Renal pelvis (tissue), 1 donor: ENCODE measurements at regions not wholly inside any gene's neighbourhood (a gene's known extent, or its start where the extent isn't known, plus 50 kb on each side); places are given as distances from the start of the nearest gene placed in this dataset.

Experiments used
- DNase-seq: peaks from one replicate; pipeline ENCODE4 v3.0.0-alpha.2; 2013

DNA sequence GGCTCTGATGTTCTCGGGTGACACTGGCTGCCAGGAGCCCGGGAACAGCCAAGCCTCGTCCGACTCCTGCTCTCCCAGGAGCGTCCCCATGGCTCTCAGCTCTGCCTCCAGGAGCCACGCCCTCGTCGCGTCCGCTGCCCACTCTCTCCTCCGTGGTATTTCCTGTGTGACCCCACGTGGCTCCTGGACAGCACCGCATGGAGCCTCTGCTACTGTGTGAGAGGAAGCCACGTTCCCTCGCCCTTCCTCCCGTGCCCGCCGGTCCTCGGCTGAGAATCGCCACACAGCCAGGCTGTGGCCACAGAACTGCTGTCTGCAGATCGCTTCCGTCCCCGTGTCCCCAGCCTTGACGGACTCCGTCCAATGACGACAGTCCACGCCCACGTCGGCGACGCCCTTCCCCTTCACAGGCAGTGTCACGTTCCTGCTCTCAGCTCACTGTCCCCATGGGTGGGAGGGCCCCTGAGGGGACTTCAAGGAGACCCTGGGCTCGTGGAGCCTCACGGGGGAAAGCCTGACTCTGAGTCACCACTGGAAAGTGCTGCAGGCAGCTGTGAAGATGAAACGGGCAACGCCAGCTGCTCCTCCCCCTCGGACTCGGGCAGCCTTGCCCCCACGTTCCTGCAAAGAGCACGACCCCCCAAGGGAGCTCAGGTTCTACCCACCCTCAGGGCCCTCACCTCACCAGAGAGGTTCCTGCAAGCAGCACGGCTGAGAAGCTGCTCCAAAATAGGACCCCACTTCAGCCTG is 458.5 kb downstream of the BRD1 start:
- DNase-seq, result no peak

DNA sequence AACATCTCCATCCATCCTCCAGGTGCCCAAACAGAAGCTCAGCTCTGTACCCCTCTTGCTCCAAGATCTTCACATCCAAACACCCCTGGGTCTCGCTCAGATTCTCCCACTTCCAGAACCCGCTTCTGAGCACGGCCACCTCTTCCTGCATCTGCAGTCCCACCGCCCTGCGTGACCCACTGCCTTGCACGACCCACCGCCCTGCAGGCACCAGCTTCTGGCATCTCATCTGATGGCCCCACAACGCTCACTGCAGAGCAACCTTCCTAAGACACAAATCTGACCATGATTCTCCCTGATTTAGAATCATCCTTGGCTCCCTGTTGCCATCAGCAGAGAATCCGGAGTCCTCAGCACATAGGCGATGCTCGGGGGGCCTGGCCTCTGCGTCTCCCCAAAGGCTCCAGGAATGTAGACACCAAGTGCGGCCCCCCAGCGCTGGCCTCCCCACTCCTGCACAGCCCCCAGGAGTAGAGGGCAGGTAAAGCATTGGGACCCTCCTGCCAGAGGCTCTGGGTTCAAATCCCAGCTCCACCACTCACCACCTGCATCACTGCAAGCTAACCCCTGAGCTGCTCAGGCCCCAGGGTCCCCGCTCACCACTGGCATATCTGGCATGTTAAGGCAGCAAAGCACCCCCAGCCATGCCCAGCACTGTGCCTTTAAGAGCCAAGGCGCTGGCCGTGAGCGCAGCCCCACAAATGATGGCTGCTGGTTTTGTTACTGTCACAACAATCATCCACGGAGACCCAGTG is 459.3 kb downstream of the BRD1 start:
- no peak for DNase-seq

DNA sequence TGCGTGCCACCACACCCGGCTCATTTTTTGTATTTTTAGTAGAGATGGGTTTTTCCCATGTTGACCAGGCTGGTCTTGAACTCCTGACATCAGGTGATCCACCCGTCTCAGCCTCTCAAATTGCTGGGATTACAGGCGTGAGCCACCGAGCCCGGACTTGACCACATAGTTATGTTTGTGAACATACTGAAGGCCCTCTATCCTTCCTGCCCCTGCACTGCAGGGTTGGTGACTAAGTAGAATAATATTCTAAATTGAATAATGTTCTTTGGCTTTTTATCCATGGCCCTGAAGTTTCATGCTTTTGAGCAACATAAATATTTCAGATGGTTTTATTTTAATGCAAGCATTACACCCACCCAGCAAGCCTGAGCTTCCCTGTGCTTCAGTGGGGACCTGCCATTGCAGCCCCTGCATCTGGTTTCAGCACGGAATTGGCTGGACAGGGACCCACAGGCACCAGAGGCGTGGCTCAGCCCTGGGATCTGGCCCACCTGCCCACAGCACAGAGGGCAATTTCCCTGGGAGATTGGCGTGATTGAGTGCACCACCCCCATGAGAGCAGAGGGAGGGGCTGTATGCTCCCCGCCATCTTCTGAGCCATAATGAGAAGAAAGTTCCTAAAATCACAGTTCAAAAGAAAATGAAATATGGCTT is 460.5 kb downstream of the BRD1 start:
- no peak for DNase-seq

DNA sequence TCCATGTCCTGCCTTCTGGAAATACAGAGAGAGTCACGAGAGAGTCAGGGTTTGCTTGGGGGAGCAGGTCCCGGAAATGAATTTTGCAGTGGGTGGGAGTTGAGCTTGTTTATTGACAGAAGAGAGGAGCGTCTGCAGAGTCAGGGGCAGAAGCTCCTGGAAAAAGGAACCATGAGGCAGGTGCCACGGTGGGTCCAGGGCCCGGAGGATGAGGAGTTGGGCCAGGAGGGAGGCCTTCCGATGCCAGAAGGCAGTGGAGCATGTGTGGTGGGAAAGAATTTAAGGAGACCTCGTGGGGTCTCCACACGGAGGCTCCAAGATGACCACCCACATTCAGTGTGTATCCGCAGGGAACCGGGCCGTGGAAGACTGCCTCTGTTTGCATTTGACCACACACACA is 461.2 kb downstream of the BRD1 start:
- DNase-seq, result no peak

DNA sequence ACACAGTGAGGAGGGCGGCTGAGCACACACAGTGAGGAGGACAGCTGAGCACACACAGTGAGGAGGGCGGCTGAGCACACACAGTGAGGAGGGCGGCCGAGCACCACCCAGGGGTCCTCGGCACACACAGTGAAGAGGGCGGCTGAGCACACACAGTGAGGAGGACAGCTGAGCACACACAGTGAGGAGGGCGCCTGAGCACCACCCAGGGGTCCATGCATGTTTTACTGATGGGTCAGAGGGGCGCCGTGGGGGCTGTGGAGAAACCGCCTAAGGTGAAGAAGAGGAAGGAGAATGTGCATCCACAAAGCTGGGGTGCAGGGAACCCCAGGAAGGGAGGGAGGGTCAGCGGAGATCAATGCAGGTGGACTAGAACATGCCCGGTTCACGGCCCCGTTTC is 461.8 kb downstream of the BRD1 start:
- no peak for DNase-seq

DNA sequence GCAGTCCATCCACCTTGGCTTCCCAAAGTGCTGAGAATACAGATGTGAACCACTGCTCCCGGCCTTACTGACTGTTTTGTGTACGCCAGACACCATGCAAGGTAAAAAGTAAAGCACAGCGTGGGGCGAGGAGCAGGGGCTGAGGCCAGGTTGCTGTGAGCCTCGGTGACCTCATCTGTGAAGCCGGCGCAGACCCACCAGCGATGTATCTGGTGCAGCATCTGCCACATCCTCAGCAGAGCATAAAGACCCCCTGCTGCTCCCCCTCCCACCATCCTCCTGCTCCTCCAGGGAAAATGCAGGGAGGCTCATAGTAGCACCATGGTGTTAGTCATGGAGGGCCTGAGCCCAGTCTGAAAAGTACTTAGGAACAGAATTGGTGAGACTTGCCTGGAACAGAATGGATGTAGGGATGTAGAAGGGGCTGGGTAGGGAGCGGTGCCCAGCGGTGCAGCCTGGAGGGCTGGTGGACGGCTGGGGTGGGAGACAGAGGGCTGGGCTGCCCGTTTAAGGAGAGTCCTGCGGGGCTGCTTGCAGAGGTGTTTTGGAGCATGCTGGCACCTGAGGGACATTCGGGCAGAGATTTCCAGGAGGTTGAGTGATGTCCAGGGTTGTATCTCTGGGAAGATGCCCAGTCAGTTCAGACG is 462.4 kb downstream of the BRD1 start:
- DNase-seq, result no peak

DNA sequence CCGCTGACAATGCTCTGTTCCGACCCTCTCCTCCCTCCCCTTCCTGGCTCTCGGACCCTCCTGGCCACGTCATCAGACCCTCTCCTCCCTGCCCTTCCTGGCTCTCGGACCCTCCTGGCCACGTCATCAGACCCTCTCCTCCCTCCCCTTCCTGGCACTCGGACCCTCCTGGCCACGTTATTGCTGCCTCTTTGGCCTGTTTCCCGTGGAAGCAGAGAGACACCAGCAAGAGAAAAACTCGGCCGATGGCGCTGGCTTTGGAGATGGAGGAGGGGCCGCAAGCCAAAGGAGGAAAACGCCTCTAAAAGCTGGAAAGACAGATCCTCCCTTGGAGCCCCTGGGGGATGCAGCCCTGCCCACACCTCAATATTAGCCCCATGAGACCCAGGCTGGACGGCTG is 463.3 kb downstream of the BRD1 start:
- no peak for DNase-seq

DNA sequence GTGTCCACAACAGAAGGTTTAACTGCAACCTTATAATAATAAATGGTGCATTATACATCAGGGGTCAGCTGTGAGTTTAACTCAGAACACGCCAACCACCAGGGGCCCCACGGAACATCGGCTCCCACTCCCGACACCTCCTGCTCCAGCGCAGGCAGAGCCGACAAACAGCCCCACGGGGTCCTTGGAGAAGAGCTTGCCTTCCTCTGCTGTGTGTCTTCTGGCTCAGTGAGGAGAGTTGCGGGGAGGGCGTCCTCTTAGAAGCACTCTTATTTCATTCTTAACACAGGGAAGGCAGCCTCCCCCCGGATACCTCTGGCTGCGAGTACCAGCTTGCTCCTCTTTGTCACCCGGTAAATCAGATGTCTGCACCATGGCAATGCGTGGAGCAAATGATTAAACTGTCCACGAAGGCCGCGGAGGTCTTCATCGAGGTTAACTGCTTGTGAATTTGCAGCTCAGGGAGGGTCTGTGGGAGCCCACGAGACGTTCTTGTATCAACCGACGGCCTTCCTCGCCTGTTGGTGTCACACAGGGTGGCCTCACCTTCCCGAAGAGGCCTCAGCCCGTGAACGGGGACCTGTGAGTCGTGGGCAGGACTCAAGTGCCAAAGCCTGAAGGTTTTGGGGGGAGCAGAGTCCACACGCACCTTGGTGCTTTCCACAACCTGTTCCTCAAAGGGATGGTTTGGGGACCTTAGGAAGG is 464.0 kb downstream of the BRD1 start:
- DNase-seq, result no peak

DNA sequence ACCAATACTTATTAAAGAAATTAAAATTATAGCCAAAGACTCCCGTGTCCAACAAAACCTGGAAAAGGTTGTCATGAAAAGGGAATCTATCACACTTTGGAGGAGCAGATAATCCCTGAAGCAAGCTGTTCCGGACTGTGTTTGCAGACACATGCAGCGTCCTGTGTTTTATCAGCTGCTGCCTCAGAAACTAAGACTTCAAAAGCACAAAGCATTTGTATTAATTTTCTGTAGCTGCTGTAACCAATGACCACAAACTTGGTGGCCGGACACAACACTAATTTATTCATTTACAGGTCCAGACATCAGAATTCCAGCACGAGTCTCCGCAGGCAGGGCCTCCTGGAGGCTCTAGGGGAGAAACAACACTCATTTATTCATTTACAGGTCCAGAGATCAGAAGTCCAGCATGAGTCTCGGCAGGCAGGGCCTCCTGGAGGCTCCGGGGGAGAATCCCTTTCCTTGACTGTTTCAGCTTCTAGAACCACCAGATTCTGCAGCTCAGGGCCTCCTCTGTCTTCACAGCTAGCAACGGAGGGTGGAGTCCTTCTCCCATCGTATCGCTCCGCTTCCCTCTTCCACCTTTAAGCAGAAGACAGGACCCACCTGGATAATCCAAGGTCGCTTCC is 465.3 kb downstream of the BRD1 start:
- DNase-seq, result no peak

DNA sequence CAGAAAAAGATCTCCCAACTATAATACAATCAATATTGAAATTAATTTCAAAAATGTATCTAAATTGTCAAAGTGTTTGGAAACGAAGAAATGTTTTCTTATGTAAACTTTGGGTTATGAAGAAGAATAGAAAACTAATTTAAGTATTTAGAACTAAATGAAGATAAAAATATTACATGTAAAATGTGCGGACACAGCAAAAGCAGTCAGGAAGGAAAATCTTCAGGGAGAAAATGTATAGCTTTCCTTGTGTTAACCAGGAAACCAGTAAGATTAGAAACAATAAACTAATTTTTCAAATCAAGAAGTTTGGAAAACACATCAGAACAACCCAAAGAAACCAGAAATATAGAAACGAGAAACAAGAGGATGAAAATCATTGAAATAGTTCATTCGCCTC is 466.5 kb downstream of the BRD1 start:
- DNase-seq, result no peak

DNA sequence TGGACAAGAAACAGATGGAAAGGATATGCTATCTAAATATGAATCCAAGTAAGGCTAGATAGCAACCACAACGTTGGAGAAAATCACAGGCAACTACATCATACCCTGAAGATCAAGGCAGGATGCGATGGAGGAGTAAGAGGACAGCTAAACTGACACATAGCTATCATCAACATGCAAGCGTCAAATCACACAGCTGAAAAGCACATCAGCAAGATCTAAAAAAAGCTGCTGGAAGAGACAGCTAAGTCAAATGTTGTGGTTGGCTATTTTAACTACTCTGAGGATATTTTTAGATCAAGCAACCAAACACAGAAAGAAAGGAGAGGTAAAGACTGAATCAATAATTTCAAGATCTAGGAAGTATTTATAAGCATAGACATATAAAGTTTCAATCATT is 466.9 kb downstream of the BRD1 start:
- DNase-seq, result no peak

DNA sequence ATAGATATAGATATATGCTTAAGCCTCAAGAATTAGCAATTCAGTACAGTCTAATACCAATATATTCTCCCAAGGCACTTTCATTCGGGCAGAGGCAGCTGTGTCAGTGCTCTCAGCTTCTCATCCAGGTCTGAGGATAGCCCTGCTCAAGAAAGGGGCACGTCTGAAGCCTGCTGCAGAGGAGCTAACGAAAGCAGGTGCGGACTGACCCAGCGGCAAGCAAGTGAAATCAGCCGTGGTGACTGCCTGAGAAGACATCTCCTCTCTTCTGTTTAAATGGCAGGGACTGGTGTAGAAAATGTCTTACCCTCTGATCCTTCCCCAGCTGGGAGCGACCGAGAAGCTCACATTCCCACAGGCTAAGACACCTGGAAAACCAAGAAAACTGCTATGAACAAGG is 468.6 kb downstream of the BRD1 start:
- no peak for DNase-seq

DNA sequence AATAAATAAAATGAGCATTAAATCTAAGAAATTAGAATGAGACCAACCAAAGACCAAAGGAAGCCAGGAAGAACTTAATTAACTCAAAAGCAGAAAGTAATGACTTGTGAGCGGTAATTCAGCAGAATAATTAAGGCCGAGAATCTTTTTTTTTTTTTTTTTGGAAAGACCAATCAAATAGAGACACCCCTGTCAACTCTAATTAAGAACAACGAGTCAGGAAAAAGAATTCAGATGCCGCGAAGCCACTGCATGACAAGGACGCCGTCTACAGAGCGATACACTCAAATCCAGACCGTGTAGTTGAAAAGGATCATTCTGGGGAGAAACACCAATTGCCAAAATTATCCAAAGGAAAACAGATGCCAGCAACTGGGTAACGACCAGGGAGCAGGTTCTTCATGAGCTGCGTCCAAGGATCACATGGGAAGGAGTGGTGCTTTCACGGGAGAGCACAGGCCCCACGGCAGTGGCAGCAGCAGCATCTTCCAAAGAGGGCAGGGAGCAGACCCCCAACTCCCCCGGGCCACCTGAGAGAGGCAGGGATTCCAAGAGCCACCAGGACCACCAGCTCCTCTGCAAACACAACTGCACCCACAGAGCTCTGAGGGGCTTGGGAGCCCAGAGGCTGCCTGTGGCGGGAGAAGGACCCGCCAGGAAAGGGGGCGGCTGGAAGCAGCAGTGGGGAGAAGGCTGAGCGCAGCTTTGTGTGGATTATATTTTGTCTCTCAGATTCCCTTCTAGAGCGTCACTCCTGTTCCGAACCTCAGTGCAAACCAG is 469.8 kb downstream of the BRD1 start:
- no peak for DNase-seq

DNA sequence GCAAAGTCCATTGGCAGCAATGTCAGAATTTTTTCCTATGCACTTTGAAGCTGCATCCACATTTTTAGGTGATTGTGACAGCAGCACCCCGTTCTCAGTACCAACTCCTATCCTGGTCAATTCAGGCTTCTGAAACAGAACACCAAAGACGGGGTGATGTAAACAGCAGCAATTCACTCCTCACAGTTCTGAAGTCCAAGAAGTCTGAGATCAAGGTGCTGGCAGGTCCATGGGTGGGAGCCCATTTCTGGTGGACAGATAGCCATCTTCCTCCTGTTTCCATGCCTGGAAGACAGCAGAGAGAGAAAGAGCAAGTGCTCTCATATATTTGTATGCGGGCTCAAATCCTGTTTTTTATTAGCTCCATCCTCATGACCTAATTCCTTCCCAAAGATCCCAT is 471.2 kb downstream of the BRD1 start:
- no peak for DNase-seq

DNA sequence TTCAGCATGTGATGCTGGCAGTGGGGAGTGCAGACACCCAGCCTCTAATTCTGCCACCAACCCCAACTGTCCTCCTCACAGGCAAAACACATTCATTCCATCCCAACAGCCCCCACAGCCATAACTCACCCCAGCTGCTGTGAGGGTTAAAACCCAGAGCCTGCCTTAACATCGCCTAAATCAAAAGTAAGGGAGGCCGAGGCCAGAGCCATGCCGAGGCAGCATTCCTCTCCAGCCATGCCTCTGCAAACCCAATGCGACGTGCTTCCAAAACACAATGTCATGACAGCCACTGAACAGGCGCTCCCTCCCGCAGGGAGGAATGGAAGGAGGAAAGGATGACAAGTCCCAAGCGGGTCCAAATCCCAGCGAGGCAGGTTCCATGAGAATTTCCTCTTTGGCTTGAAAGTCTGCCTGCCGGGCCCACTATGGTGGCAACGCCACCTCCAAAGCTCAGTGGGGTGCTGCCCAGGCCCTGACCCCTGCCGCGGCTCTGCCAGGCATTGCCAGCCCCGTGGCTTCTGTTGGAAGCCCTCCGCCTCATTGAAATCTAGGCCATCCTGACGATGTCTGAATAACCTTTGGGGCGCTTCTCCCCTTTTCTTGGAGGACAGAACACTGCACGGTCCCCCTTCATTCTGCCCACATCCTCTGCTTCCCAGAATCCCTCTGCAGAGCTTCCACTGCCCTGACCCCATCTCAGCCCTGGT is 472.3 kb downstream of the BRD1 start:
- no peak for DNase-seq

DNA sequence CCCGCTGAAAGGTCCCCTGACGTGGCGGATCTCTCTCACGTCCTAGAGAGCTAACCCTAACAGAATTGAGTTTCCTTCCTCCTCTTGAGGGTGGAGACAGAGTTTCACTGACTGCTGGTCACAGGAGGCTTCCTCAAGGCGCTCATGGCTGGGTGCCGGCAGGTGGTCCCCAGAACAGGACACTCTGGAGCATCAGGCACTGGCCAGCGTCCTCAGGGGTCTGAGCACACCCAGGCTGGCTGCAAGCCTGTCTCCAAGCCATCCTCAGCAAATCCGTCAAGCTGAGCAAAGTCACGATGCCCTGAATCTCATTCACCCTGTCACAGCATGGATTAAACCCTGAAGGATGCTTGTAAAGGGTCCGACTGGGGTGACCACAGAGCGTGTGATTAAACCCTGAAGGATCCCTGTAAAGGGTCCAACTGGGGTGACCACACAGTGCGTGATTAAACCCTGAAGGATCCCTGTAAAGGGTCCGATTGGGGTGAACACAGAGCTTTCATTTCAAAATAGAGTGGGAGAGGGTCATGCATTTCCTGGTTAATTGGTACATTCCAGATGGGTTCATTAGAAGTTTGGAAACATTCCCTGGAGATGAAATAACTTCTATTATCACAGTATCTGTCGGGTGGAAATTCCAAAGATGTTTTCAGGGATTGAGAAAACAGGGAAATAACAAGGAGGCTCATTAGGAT is 473.0 kb downstream of the BRD1 start:
- DNase-seq, result no peak

DNA sequence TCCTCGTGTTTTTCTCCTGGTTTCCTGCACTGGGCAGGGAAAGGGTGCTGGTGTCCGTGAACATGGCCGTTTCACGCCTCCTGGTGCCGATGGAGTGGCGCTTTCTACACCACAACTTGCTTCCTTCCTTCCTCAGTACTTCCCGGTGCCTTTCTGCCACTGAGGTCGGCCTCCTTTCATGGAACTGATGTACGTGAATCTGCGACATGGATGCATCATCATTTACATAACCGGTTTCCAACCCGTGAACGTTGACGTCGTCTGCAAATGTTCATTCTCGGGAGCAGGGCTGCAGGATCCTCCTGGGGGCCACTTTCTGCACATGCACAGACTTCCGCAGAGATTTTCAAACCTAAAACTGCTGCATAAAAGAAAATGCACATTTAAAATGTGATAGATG is 474.4 kb downstream of the BRD1 start:
- no peak for DNase-seq

DNA sequence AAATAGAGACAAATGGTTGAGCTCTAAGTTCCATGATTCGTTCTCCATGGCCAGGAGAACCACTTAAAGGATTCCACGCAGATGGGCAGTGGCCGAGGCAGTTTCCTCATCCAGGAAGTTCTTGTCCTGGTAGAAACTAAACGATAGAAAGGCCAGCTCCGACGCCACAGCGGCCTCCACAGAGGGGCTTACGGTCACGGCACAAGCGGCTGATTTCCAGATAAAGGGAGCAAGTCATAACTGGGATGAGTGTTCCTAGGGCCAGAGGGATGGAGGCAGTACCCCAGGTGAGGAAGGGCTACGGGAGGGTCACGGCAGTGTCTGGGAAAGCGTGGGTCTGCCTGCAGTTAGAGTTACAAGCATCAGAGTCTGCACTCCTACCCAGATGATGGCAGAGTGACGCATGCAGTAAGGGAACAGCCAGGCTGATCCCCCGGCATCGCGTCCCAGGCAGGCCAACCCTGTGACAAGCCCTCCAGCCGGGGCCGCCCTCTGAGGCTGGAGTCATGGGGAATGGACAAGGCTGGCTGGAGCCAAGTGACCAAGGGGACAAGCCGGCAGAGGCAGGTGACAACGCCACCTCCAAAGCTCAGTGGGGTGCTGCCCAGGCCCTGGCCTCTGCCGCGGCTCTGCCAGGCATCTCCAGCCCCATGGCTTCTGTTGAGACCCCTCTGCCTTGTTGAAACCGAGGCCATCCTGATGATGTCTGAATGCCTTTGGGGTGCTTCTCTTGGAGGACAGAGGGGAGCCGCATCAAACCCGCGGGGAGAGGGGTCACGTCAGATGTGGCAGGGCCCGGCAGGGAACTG is 475.1 kb downstream of the BRD1 start:
- DNase-seq, result no peak
